Testis (tissue), 2 donors: ENCODE measurements at regions not wholly inside any gene's neighbourhood (a gene's known extent, or its start where the extent isn't known, plus 50 kb on each side); places are given as distances from the start of the nearest gene placed in this dataset.

Source experiments
- DNase-seq: peaks from one replicate; pipeline ENCODE4 v3.0.0-alpha.2; 2019
- H3K27ac ChIP-seq, 2 donors: fragments of 200-600 bp; sonication (generic); one replicate each; pipeline ENCODE4 v1.5.1; 2019
- H3K27me3 ChIP-seq: fragments of 200-600 bp; sonication (generic); one replicate; pipeline ENCODE4 v1.5.1; 2019
- H3K36me3 ChIP-seq: fragments of 200-600 bp; sonication (generic); one replicate; pipeline ENCODE4 v1.5.1; 2017; ENCODE audit warnings: low read depth; ENCODE audit errors: missing control alignments
- H3K4me1 ChIP-seq: fragments of 200-600 bp; sonication (generic); one replicate; pipeline ENCODE4 v1.5.1; 2019
- H3K4me3 ChIP-seq, 2 donors: fragments of 200-600 bp; sonication (generic); one replicate each; pipeline ENCODE4 v1.5.1; 2017 to 2019
- H3K9me3 ChIP-seq: fragments of 200-600 bp; sonication (generic); one replicate; pipeline ENCODE4 v1.5.1; 2017
- POLR2A ChIP-seq: fragments of 450-650 bp; IDR thresholded peaks from one replicate; pipeline ENCODE4 v1.6.1; 2017; ENCODE audit warnings: antibody characterized with exemption, mild to moderate bottlenecking, moderate library complexity
- WGBS, 2 donors: methylation state at CpG; one replicate each; pipeline ENCODE4 v1.1.5; 2018; 5-methylcytosine and 5-hydroxymethylcytosine counted together
- intact Hi-C: fragments of 100-400 bp; cut with DNase I; formaldehyde crosslinking; loops from one replicate; pipeline ENCODE4 v1.15.1; 2023; ENCODE audit warnings: low total_unique reads
- TF ChIP-seq, protein P1 (sequence below), 3 experiments: fragments of 450-650 bp in 2 of 3; fragments of 200-600 bp in 1 of 3; sonication (generic) in 1 of 3; IDR thresholded peaks; one replicate each; pipeline ENCODE4 v1.5.1; 2016 to 2019; ENCODE audit warnings: antibody characterized with exemption in 3 of 3, mild to moderate bottlenecking in 2 of 3, moderate library complexity in 1 of 3

- Histone ChIP-seq H3K4me3 (no peak overlapping the region), H3K4me1 (no peaks in the 10 kb centered on the region), H3K27me3 (no peaks in the 10 kb centered on the region), H3K9me3 (no peaks in the 10 kb centered on the region), H3K36me3 (no peaks in the 10 kb centered on the region), H3K27ac (no peak overlapping the region)
- no peak for DNase-seq
- intact Hi-C loops: no loop called here
- TF ChIP-seq POLR2A: no peak
Measured at GRCh38 chr13:89816404-89816803, 1531.1 kb upstream of the MIR17HG start.

DNA sequence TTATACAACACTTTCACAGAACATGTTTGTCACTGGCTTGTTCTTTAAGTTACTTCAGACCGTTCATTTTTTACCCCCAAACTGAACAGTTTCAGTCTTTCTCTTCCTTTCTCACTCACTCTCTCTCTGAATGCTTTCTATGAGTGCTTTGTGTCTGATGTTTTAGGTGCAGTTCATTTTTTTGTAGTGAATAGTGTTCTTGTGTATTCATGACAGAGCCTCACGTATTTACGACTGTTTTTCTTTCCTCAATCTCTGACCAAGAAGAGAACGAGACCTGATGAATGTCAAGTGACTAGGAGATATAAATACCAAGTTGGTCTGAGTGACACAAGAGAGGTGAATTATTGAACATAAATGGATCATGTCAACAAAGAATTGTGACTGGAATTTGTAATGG, 1525.0 kb upstream of the MIR17HG start:
- no peaks in the 10 kb centered on the region for H3K9me3 ChIP-seq
- no peaks in the 10 kb centered on the region for H3K27me3 ChIP-seq
- no peak overlapping the region for H3K27ac ChIP-seq
- intact Hi-C loops: no loop called here
- H3K4me1 ChIP-seq: no peaks in the 10 kb centered on the region
- 43 to 53% methylated on average over 4 of the region's 4 CpGs for WGBS, 2 donors
- no peak for DNase-seq
- no peak overlapping the region for H3K4me3 ChIP-seq
- no peaks in the 10 kb centered on the region for H3K36me3 ChIP-seq
- TF ChIP-seq, protein P1, sequence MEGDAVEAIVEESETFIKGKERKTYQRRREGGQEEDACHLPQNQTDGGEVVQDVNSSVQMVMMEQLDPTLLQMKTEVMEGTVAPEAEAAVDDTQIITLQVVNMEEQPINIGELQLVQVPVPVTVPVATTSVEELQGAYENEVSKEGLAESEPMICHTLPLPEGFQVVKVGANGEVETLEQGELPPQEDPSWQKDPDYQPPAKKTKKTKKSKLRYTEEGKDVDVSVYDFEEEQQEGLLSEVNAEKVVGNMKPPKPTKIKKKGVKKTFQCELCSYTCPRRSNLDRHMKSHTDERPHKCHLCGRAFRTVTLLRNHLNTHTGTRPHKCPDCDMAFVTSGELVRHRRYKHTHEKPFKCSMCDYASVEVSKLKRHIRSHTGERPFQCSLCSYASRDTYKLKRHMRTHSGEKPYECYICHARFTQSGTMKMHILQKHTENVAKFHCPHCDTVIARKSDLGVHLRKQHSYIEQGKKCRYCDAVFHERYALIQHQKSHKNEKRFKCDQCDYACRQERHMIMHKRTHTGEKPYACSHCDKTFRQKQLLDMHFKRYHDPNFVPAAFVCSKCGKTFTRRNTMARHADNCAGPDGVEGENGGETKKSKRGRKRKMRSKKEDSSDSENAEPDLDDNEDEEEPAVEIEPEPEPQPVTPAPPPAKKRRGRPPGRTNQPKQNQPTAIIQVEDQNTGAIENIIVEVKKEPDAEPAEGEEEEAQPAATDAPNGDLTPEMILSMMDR (IDR thresholded peaks at IDR 0.05): no peak
- no peak for TF ChIP-seq POLR2A

DNA sequence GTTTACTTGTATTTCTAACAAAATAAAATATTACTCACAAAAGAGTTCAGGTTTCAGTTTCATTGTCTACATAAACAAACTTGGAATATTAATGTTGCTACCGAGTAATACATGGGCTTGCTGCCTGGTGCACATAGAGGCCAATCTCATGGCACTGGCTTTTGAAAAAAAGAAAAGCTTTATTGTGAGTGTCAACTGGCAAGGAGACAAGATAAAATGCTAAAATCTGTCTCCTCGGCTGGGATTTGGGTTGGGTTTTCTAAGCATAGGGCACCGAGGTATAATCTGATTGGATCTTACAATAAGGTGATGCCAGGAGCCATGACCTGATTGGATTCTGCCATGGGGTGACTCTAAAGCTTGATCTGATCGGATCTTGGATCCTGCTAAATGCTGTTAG, 1519.9 kb upstream of the MIR17HG start:
- TF ChIP-seq, protein P1 (IDR thresholded peaks at IDR 0.05): no peak
- TF ChIP-seq POLR2A: no peak
- 64 to 70% methylated on average over 4 of the region's 4 CpGs for WGBS, 2 donors
- H3K9me3 ChIP-seq: no peaks in the 10 kb centered on the region
- no peak for DNase-seq
- no peaks in the 10 kb centered on the region for H3K36me3 ChIP-seq
- no peaks in the 10 kb centered on the region for H3K4me1 ChIP-seq
- H3K4me3 ChIP-seq: no peak overlapping the region
- no peaks in the 10 kb centered on the region for H3K27me3 ChIP-seq
- H3K27ac ChIP-seq: no peak overlapping the region
- intact Hi-C loops: no loop called here

GRCh38 chr13:89828506-89828905, 1519.0 kb upstream of the MIR17HG start:
- Histone ChIP-seq H3K27ac (no peak overlapping the region), H3K4me3 (no peak overlapping the region), H3K4me1 (no peaks in the 10 kb centered on the region), H3K9me3 (no peaks in the 10 kb centered on the region), H3K27me3 (no peaks in the 10 kb centered on the region), H3K36me3 (no peaks in the 10 kb centered on the region)
- no peak for TF ChIP-seq POLR2A
- TF ChIP-seq, protein P1 (IDR thresholded peaks at IDR 0.05): no peak
- intact Hi-C loops: no loop called here
- 90 to 92% methylated on average over 3 of the region's 3 CpGs for WGBS, 2 donors
- no peak for DNase-seq

- intact Hi-C loops: no loop called here
- H3K9me3 ChIP-seq: no peaks in the 10 kb centered on the region
- DNase-seq: no peak
- no peak overlapping the region for H3K27ac ChIP-seq
- WGBS, 2 donors: 89 to 92% methylated on average over 3 of the region's 3 CpGs
- H3K27me3 ChIP-seq: no peaks in the 10 kb centered on the region
- no peaks in the 10 kb centered on the region for H3K4me1 ChIP-seq
- TF ChIP-seq, protein P1 (IDR thresholded peaks at IDR 0.05): no peak
- no peak for TF ChIP-seq POLR2A
- no peak overlapping the region for H3K4me3 ChIP-seq
- no peaks in the 10 kb centered on the region for H3K36me3 ChIP-seq
Measured at GRCh38 chr13:89831157-89831556, 1516.3 kb upstream of the MIR17HG start.
